GM12878 (cell line): ENCODE measurements at regions not wholly inside any gene's neighbourhood (a gene's known extent, or its start where the extent isn't known, plus 50 kb on each side); places are given as distances from the start of the nearest gene placed in this dataset.

Source experiments
- ATAC-seq: fragments of 200-7000 bp; cut with Tn5 transposase; 3 replicates; pipeline ENCODE4 v1.9.1; 2020; ENCODE audit warnings: mild to moderate bottlenecking, moderate library complexity
- BruUV-seq: library from RNA; stranded (reverse); fragments of 400-500 nt; replicated peaks from 2 replicates; lab custom pipeline; 2021; lab: Mats Ljungman, UMichigan
- CTCF ChIA-PET: fragments of 300-600 bp; sonication (Branson Sonifier 250); formaldehyde crosslinking; extraction: SDS; loops from one replicate; lab custom pipeline; 2021; ENCODE audit warnings: inconsistent platforms; lab: Yijun Ruan, JAX
- POLR2A ChIA-PET: fragments of 350-600 bp; formaldehyde crosslinking; extraction: SDS; loops from one replicate; lab custom pipeline; 2021; ENCODE audit warnings: inconsistent platforms; lab: Charles Lee
- RAD21 ChIA-PET: fragments of 300-600 bp; sonication (Branson Sonifier 250); formaldehyde crosslinking; loops from one replicate; lab custom pipeline; 2023; ENCODE audit warnings: antibody characterized with exemption; ENCODE audit not compliant: unreplicated experiment; lab: Charles Lee
- SMC1A ChIA-PET: fragments of 300-600 bp; sonication (Branson Sonifier 250); formaldehyde crosslinking; loops from one replicate; lab custom pipeline; 2023; ENCODE audit not compliant: unreplicated experiment, uncharacterized antibody; lab: Charles Lee
- DNase-seq: peaks from one replicate; pipeline ENCODE4 v3.0.0-alpha.2; 2011; ENCODE audit warnings: low read depth, low spot score
- FAIRE-seq: peaks from 3 replicates; lab custom pipeline; 2011; peaks lifted over from hg19 to GRCh38; lab: Jason Lieb, UNC
- H2AFZ ChIP-seq: 2 replicates; pipeline ENCODE4 v1.6.0; 2011; ENCODE audit warnings: low read depth, low read length, control low read depth; ENCODE audit not compliant: control insufficient read depth
- H3K27ac ChIP-seq: 2 replicates; pipeline ENCODE4 v1.5.1; 2011; ENCODE audit warnings: control low read depth; ENCODE audit not compliant: control insufficient read depth, insufficient read depth
- H3K27me3 ChIP-seq, 2 experiments: replicated peaks in 1 of 2; 2 replicates each; pipeline versions ENCODE4 v1.6.0 to v1.6.1; 2011; ENCODE audit warnings: low read length in 1 of 2; ENCODE audit not compliant: control insufficient read depth in 2 of 2, insufficient read depth in 2 of 2
- H3K36me3 ChIP-seq, 2 experiments: 2 replicates each; pipeline ENCODE4 v1.5.1; 2011; ENCODE audit warnings: low read length in 1 of 2; ENCODE audit not compliant: control insufficient read depth in 2 of 2, insufficient read depth in 2 of 2
- H3K4me1 ChIP-seq: 2 replicates; pipeline ENCODE4 v1.6.1; 2011; ENCODE audit warnings: mild to moderate bottlenecking, low read length, moderate library complexity, mixed read lengths; ENCODE audit not compliant: control insufficient read depth, insufficient read depth
- H3K4me2 ChIP-seq: 2 replicates; pipeline ENCODE4 v1.6.0; 2011; ENCODE audit warnings: control low read depth; ENCODE audit not compliant: control insufficient read depth, insufficient read depth
- H3K4me3 ChIP-seq: fragments of 200-600 bp; sonication (generic); 2 replicates; pipeline ENCODE4 v1.5.1; 2016
- H3K79me2 ChIP-seq: 2 replicates; pipeline ENCODE4 v1.6.0; 2011; ENCODE audit warnings: low read length; ENCODE audit not compliant: control insufficient read depth, insufficient read depth
- H3K9ac ChIP-seq: 2 replicates; pipeline ENCODE4 v1.8.0; 2011; ENCODE audit warnings: low read length, control low read depth, mixed read lengths; ENCODE audit not compliant: control insufficient read depth, insufficient read depth
- H3K9me3 ChIP-seq: replicated peaks from 3 replicates; pipeline ENCODE4 v1.5.1; 2011; ENCODE audit warnings: mild to moderate bottlenecking, low read length; ENCODE audit not compliant: control insufficient read depth, insufficient read depth
- H4K20me1 ChIP-seq: 2 replicates; pipeline ENCODE4 v1.6.0; 2011; ENCODE audit not compliant: control insufficient read depth, insufficient read depth
- BMI1 ChIP-seq: fragments of 450-650 bp; IDR thresholded peaks from 2 replicates; pipeline ENCODE4 v1.6.1; 2016; ENCODE audit warnings: mild to moderate bottlenecking, moderate library complexity, borderline replicate concordance
- BRCA1 ChIP-seq: IDR thresholded peaks from 2 replicates; pipeline ENCODE4 v1.6.1; 2011; ENCODE audit warnings: low read depth, low read length, improper control_type of control experiment
- HDAC2 ChIP-seq: fragments of 200-600 bp; sonication (generic); IDR thresholded peaks from 2 replicates; pipeline ENCODE4 v1.6.1; 2017
- IKZF1 ChIP-seq: fragments of 450-650 bp; conservative IDR thresholded peaks from 2 replicates; pipeline ENCODE4 v1.6.1; 2017; ENCODE audit warnings: antibody characterized with exemption, mild to moderate bottlenecking
- KDM1A ChIP-seq: fragments of 200-600 bp; sonication (generic); IDR thresholded peaks from 2 replicates; pipeline ENCODE4 v1.6.1; 2016; ENCODE audit warnings: borderline replicate concordance
- NFIC ChIP-seq: IDR thresholded peaks from 2 replicates; pipeline ENCODE4 v1.6.1; 2012; ENCODE audit warnings: low read depth, mild to moderate bottlenecking, inconsistent platforms, low read length, moderate library complexity
- NFXL1 ChIP-seq: fragments of 450-650 bp; IDR thresholded peaks from 2 replicates; pipeline ENCODE4 v1.6.1; 2017; ENCODE audit warnings: antibody characterized with exemption, mild to moderate bottlenecking, borderline replicate concordance
- NR2C2 ChIP-seq: IDR thresholded peaks from 2 replicates; pipeline ENCODE4 v1.6.1; 2011; ENCODE audit warnings: borderline replicate concordance, low read depth; ENCODE audit not compliant: control insufficient read depth, insufficient read length
- RB1 ChIP-seq: fragments of 450-650 bp; formaldehyde crosslinking; IDR thresholded peaks from 2 replicates; pipeline ENCODE4 v1.6.1; 2017; ENCODE audit warnings: mild to moderate bottlenecking, borderline replicate concordance
- SP1 ChIP-seq: IDR thresholded peaks from one replicate; pipeline ENCODE4 v1.6.1; 2011; ENCODE audit warnings: low read depth, low read length
- SREBF2 ChIP-seq: IDR thresholded peaks from 2 replicates; pipeline ENCODE4 v1.6.1; 2012; ENCODE audit warnings: mild to moderate bottlenecking, low read length
- STAT1 ChIP-seq: fragments of 450-650 bp; conservative IDR thresholded peaks from 2 replicates; pipeline ENCODE4 v1.6.1; 2014; ENCODE audit warnings: antibody characterized with exemption, mild to moderate bottlenecking
- SUZ12 ChIP-seq: fragments of 200-600 bp; sonication (generic); IDR thresholded peaks from one replicate; pipeline ENCODE4 v1.6.1; 2018; ENCODE audit warnings: antibody characterized with exemption, mild to moderate bottlenecking; ENCODE audit not compliant: unreplicated experiment
- TBL1XR1 ChIP-seq: IDR thresholded peaks from 2 replicates; pipeline ENCODE4 v1.6.1; 2012; ENCODE audit warnings: low read depth, low read length, improper control_type of control experiment
- YY1 ChIP-seq: IDR thresholded peaks from 2 replicates; pipeline ENCODE4 v1.6.1; 2011; ENCODE audit warnings: low read depth, mild to moderate bottlenecking, low read length
- ZNF207 ChIP-seq: fragments of 450-650 bp; IDR thresholded peaks from 2 replicates; pipeline ENCODE4 v1.6.1; 2014; ENCODE audit warnings: antibody characterized with exemption, mild to moderate bottlenecking, borderline replicate concordance
- ZZZ3 ChIP-seq: IDR thresholded peaks from 2 replicates; pipeline ENCODE4 v1.6.1; 2011; ENCODE audit warnings: low read depth; ENCODE audit not compliant: control insufficient read depth, insufficient read length
- WGBS: methylation state at CpG from one replicate; pipeline ENCODE4 v1.1.6; 2016; ENCODE audit warnings: low lambda C conversion rate; ENCODE audit not compliant: insufficient replicate concordance, insufficient coverage; ENCODE audit errors: missing lambda C conversion rate; 5-methylcytosine and 5-hydroxymethylcytosine counted together
- in situ Hi-C: fragments of 300-500 bp; cut with MboI; formaldehyde crosslinking; loops from 9 replicates; pipeline ENCODE4 v1.14.3; 2018; ENCODE audit warnings: mixed read lengths
- intact Hi-C: fragments of 100-400 bp; cut with micrococcal nuclease; formaldehyde crosslinking; loops from one replicate; pipeline ENCODE4 v1.14.2; 2022; ENCODE audit not compliant: unreplicated experiment
- TF ChIP-seq, protein P1 (sequence below): IDR thresholded peaks from 2 replicates; pipeline ENCODE4 v1.6.1; 2012; ENCODE audit warnings: low read depth, low read length, improper control_type of control experiment

DNA sequence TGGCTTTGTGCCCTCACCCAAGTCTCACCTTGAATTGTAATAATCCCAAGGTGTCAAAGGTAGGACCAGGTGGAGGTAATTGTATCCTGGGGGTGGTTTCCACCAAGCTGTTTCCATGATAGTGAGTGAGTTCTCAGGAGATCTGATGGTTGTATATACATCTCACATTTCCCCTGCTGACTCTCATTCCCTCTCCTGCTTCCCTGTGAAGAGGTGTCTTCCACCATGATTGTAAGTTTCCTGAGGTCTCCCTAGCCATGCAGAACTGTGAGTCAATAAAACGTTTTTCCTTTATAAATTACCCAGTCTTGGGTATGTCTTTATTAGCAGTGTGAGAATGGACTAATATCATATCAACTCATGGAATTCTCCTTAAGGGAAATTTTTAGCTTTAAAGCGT, 302.6 kb downstream of the LIG4 start:
- SMC1A ChIA-PET: interaction anchor here (0.6 kb wide), 1 partner anchor 153 kb away, joined by 3 read pairs; no protein-coding TSS in a partner anchor
- no peak for FAIRE-seq
- no peak overlapping the region for H3K4me2 ChIP-seq

More for the DNA sequence above, 302.6 kb downstream of the LIG4 start:
- Histone ChIP-seq H3K27me3 (no peaks in the 10 kb centered on the region), H3K9me3 (no peaks in the 10 kb centered on the region), H4K20me1 (no peaks in the 10 kb centered on the region), H3K4me1 (no peaks in the 10 kb centered on the region), H3K9ac (no peak overlapping the region), H3K79me2 (no peaks in the 10 kb centered on the region), H2AFZ (no peak overlapping the region), H3K4me3 (no peak overlapping the region), H3K36me3 (no peaks in the 10 kb centered on the region), H3K27ac (no peak overlapping the region)
- intact Hi-C loops: no loop called here
- BruUV-seq: no TSS peak
- ATAC-seq: no peak
- RAD21 ChIA-PET: no interaction called here
- in situ Hi-C loops: no loop called here
- DNase-seq: no peak
- POLR2A ChIA-PET: no interaction called here
- CTCF ChIA-PET: no interaction called here
- WGBS: 44% methylated on average over 2 of the region's 2 CpGs
- TF ChIP-seq YY1 (no peak), TBL1XR1 (no peak), BMI1 (no peak), NFXL1 (no peak), STAT1 (no peak), NFIC (no peak), SUZ12 (no peak), ZZZ3 (no peak), BRCA1 (no peak), ZNF207 (no peak), NR2C2 (no peak), IKZF1 (no peak), SREBF2 (no peak), SP1 (no peak), RB1 (no peak), KDM1A (no peak), HDAC2 (no peak)
- TF ChIP-seq, protein P1, sequence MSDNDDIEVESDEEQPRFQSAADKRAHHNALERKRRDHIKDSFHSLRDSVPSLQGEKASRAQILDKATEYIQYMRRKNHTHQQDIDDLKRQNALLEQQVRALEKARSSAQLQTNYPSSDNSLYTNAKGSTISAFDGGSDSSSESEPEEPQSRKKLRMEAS: no peak
